Endothelial cell (in vitro differentiated cells): ENCODE measurements at regions not wholly inside any gene's neighbourhood (a gene's known extent, or its start where the extent isn't known, plus 50 kb on each side); places are given as distances from the start of the nearest gene placed in this dataset.

Experiments
- DNase-seq: peaks from one replicate; pipeline ENCODE4 v3.0.0; 2021; ENCODE audit warnings: low spot score
- H3K27ac Mint-ChIP-seq: one replicate; pipeline ENCODE4 v1.8.0; 2021; ENCODE audit warnings: mixed read lengths, inconsistent platforms; ENCODE audit not compliant: unreplicated experiment
- H3K27me3 Mint-ChIP-seq: one replicate; pipeline ENCODE4 v1.8.0; 2021; ENCODE audit warnings: mild to moderate bottlenecking, moderate library complexity, mixed read lengths, inconsistent platforms; ENCODE audit not compliant: unreplicated experiment
- H3K36me3 Mint-ChIP-seq: one replicate; pipeline ENCODE4 v1.8.0; 2021; ENCODE audit warnings: mild to moderate bottlenecking, low read depth, mixed read lengths, inconsistent platforms; ENCODE audit not compliant: unreplicated experiment
- H3K4me1 Mint-ChIP-seq: one replicate; pipeline ENCODE4 v1.8.0; 2021; ENCODE audit warnings: mild to moderate bottlenecking, mixed read lengths, inconsistent platforms; ENCODE audit not compliant: unreplicated experiment
- H3K4me3 Mint-ChIP-seq: one replicate; pipeline ENCODE4 v1.8.0; 2021; ENCODE audit warnings: mild to moderate bottlenecking, mixed read lengths, inconsistent platforms; ENCODE audit not compliant: unreplicated experiment
- H3K9me3 Mint-ChIP-seq: one replicate; pipeline ENCODE4 v1.8.0; 2021; ENCODE audit warnings: mixed read lengths, inconsistent platforms; ENCODE audit not compliant: unreplicated experiment
- CTCF ChIP-seq: fragments of 200-600 bp; sonication (generic); IDR thresholded peaks from one replicate; pipeline ENCODE4 v1.5.0; 2021; ENCODE audit warnings: antibody characterized with exemption; ENCODE audit not compliant: unreplicated experiment

- DNase-seq, result no peak
- Mint-ChIP-seq H3K27ac (no peak overlapping the region), H3K4me3 (no peak overlapping the region), H3K27me3 (no peaks in the 10 kb centered on the region), H3K4me1 (peaks cover 3% of the 10 kb centered on the region), H3K9me3 (no peaks in the 10 kb centered on the region), H3K36me3 (no peaks in the 10 kb centered on the region)
- no peak for TF ChIP-seq CTCF
Observed at GRCh38 chr20:11305406-11305805, 612.3 kb upstream of the BTBD3 start.

- Mint-ChIP-seq H3K4me1 (no peaks in the 10 kb centered on the region), H3K27ac (no peak overlapping the region), H3K4me3 (no peak overlapping the region), H3K9me3 (no peaks in the 10 kb centered on the region), H3K36me3 (no peaks in the 10 kb centered on the region), H3K27me3 (no peaks in the 10 kb centered on the region)
- no peak for TF ChIP-seq CTCF
- DNase-seq, result no peak
Observed at GRCh38 chr20:11311659-11312224, 606.0 kb upstream of the BTBD3 start.

- no peak for DNase-seq
- no peak overlapping the region for H3K4me3 Mint-ChIP-seq
- no peaks in the 10 kb centered on the region for H3K4me1 Mint-ChIP-seq
- H3K36me3 Mint-ChIP-seq, result no peaks in the 10 kb centered on the region
- H3K9me3 Mint-ChIP-seq, result no peaks in the 10 kb centered on the region
- H3K27ac Mint-ChIP-seq, result no peak overlapping the region
- no peaks in the 10 kb centered on the region for H3K27me3 Mint-ChIP-seq
- no peak for TF ChIP-seq CTCF
Observed at GRCh38 chr20:11315525-11315924, 602.2 kb upstream of the BTBD3 start.

- no peak for TF ChIP-seq CTCF
- Mint-ChIP-seq H3K27me3 (no peaks in the 10 kb centered on the region), H3K4me1 (no peaks in the 10 kb centered on the region), H3K9me3 (no peaks in the 10 kb centered on the region), H3K36me3 (no peaks in the 10 kb centered on the region), H3K4me3 (no peak overlapping the region), H3K27ac (no peak overlapping the region)
- no peak for DNase-seq
Observed at GRCh38 chr20:11316244-11316643, 601.4 kb upstream of the BTBD3 start.

GRCh38 chr20:11320033-11320432 is 597.7 kb upstream of the BTBD3 start:
- Mint-ChIP-seq H3K9me3 (no peaks in the 10 kb centered on the region), H3K4me3 (no peak overlapping the region), H3K36me3 (no peaks in the 10 kb centered on the region), H3K27me3 (no peaks in the 10 kb centered on the region), H3K27ac (no peak overlapping the region), H3K4me1 (no peaks in the 10 kb centered on the region)
- TF ChIP-seq CTCF, result no peak
- no peak for DNase-seq
